ENCODE measurements at regions not wholly inside any gene's neighbourhood (a gene's known extent, or its start where the extent isn't known, plus 50 kb on each side); places are given as distances from the start of the nearest gene placed in this dataset.

DNA sequence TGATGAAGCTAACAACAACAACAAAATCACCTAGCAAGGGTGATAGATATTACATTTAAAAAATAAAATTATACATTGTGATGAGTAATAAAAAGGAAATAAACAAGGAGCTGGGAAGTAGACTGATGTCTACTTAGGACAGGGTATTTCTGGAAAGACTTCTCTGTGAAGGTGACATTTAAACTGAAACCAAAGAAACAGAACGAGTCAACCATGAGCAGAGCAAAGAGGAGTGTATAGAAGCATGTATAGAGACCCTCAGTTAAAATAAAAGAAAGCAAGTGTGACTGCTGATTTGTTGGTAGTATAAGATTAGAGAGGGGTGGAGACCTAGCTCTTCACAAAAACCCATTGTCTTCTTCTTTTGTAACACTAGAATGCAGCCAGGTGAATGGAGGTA is 53.0 kb upstream of the TDRD3 start:
- TF ChIP-seq ARNTL (CRISPR knock-in tag; IDR thresholded peaks at IDR 0.05; ENCODE audit: borderline replicate concordance, low read depth), result no peak
- TF ChIP-seq BACH2 (CRISPR knock-in tag; IDR thresholded peaks at IDR 0.05; ENCODE audit: borderline replicate concordance), result no peak
- TF ChIP-seq ZNF8 (CRISPR knock-in tag; IDR thresholded peaks at IDR 0.05), result no peak
- no peak for TF ChIP-seq TOX (CRISPR knock-in tag; IDR thresholded peaks at IDR 0.05; ENCODE audit: borderline replicate concordance)
- no peak for TF ChIP-seq CSDC2 (CRISPR knock-in tag; IDR thresholded peaks at IDR 0.05)
- ATAC-seq, result no peak

DNA sequence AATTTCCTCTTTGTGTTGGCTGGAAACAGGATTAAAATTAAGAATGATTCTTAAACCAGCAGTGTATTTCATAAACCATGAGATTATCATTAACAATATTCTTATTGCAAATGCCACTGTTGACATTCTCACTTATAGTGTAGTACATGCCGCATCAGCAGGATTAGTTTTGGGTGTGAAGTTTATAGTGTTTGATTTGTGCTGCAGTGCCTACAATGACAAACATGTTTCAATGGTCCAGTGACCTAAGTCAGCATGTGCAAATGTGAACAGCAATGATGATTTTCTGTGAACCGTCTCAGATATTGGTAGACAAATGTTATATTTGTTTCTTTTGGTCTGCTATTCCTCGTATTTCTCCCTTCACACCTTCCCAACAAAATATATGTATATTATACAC is 49.8 kb upstream of the TDRD3 start:
- no peak for ATAC-seq

More for the DNA sequence above, 49.8 kb upstream of the TDRD3 start:
- TF ChIP-seq ZFP30 (CRISPR knock-in tag; IDR thresholded peaks at IDR 0.05) (no peak), RARB (CRISPR knock-in tag; IDR thresholded peaks at IDR 0.05) (no peak), ESRRG (CRISPR knock-in tag; IDR thresholded peaks at IDR 0.05) (no peak), GLIS3 (CRISPR knock-in tag; IDR thresholded peaks at IDR 0.05) (no peak), CSDC2 (CRISPR knock-in tag; IDR thresholded peaks at IDR 0.05) (no peak), ZNF8 (CRISPR knock-in tag; IDR thresholded peaks at IDR 0.05) (no peak)
- TF ChIP-seq, protein P1, sequence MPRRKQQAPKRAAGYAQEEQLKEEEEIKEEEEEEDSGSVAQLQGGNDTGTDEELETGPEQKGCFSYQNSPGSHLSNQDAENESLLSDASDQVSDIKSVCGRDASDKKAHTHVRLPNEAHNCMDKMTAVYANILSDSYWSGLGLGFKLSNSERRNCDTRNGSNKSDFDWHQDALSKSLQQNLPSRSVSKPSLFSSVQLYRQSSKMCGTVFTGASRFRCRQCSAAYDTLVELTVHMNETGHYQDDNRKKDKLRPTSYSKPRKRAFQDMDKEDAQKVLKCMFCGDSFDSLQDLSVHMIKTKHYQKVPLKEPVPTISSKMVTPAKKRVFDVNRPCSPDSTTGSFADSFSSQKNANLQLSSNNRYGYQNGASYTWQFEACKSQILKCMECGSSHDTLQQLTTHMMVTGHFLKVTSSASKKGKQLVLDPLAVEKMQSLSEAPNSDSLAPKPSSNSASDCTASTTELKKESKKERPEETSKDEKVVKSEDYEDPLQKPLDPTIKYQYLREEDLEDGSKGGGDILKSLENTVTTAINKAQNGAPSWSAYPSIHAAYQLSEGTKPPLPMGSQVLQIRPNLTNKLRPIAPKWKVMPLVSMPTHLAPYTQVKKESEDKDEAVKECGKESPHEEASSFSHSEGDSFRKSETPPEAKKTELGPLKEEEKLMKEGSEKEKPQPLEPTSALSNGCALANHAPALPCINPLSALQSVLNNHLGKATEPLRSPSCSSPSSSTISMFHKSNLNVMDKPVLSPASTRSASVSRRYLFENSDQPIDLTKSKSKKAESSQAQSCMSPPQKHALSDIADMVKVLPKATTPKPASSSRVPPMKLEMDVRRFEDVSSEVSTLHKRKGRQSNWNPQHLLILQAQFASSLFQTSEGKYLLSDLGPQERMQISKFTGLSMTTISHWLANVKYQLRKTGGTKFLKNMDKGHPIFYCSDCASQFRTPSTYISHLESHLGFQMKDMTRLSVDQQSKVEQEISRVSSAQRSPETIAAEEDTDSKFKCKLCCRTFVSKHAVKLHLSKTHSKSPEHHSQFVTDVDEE (CRISPR knock-in tag; IDR thresholded peaks at IDR 0.05), result no peak
- TF ChIP-seq, protein P2, sequence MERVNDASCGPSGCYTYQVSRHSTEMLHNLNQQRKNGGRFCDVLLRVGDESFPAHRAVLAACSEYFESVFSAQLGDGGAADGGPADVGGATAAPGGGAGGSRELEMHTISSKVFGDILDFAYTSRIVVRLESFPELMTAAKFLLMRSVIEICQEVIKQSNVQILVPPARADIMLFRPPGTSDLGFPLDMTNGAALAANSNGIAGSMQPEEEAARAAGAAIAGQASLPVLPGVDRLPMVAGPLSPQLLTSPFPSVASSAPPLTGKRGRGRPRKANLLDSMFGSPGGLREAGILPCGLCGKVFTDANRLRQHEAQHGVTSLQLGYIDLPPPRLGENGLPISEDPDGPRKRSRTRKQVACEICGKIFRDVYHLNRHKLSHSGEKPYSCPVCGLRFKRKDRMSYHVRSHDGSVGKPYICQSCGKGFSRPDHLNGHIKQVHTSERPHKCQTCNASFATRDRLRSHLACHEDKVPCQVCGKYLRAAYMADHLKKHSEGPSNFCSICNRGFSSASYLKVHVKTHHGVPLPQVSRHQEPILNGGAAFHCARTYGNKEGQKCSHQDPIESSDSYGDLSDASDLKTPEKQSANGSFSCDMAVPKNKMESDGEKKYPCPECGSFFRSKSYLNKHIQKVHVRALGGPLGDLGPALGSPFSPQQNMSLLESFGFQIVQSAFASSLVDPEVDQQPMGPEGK (CRISPR knock-in tag; IDR thresholded peaks at IDR 0.05; ENCODE audit: borderline replicate concordance), result no peak
